ENCODE measurements at regions not wholly inside any gene's neighbourhood (a gene's known extent, or its start where the extent isn't known, plus 50 kb on each side); places are given as distances from the start of the nearest gene placed in this dataset.

DNA sequence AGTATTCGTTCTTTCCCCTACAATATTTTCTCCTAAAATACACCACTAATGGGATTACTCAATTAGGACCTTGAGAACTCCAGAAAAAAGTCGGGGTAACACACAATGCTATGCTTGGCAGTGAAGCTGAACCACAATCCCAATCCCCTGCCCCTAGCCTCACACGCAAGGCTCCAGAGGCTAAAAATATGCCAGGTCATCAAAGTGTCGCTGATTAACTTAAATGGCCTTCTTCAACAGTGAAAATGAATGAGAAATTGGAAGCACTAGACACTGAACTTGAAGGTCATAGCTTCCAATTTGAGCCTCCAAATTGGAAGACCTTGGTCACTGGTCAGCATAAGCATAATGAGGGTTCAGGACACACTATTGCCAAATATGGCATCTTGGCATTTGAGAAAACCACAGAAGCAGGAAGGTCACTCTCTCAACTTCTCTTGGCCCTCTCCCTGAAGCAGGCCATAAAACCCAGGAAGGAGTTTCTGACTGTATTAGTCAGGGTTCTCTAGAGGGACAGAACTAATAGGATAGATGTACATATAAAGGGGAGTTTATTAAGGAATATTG lies 86.0 kb upstream of the SATB2 start:
- TF ChIP-seq CTCF (IDR thresholded peaks at IDR 0.05) (no peak), ZFX (IDR thresholded peaks at IDR 0.05; ENCODE audit: borderline replicate concordance) (no peak)
